ENCODE measurements at regions not wholly inside any gene's neighbourhood (a gene's known extent, or its start where the extent isn't known, plus 50 kb on each side); places are given as distances from the start of the nearest gene placed in this dataset.

DNA sequence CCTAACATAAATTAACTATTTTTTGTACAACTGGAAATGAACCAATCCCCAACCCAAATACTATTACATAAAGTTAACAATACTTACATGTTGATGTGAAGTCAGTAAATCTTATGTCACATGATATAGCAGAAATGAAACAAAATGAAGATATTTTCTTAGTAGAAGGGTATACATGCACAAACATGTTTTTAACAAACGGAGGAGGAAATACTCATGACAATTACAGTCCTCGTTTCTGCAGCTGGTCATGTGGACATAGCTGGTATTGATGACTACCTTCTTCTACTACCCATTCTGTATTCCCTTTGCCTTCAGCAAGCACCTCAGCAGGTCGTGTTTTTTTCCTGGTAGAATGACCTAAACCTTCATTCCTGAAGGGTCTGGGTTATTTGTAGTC, 252.3 kb downstream of the HTR7 start:
- TF ChIP-seq EGR1 (IDR thresholded peaks at IDR 0.05; ENCODE audit: low read depth in 2 of 2), result no peak
- no peak for TF ChIP-seq TAF1 (conservative IDR thresholded peaks at IDR 0.05)
- TF ChIP-seq, protein P1, sequence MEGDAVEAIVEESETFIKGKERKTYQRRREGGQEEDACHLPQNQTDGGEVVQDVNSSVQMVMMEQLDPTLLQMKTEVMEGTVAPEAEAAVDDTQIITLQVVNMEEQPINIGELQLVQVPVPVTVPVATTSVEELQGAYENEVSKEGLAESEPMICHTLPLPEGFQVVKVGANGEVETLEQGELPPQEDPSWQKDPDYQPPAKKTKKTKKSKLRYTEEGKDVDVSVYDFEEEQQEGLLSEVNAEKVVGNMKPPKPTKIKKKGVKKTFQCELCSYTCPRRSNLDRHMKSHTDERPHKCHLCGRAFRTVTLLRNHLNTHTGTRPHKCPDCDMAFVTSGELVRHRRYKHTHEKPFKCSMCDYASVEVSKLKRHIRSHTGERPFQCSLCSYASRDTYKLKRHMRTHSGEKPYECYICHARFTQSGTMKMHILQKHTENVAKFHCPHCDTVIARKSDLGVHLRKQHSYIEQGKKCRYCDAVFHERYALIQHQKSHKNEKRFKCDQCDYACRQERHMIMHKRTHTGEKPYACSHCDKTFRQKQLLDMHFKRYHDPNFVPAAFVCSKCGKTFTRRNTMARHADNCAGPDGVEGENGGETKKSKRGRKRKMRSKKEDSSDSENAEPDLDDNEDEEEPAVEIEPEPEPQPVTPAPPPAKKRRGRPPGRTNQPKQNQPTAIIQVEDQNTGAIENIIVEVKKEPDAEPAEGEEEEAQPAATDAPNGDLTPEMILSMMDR (IDR thresholded peaks at IDR 0.05; ENCODE audit: low read depth, low read length, missing input control), result no peak
- TF ChIP-seq SP1 (IDR thresholded peaks at IDR 0.05), result no peak
- TF ChIP-seq, protein P2, sequence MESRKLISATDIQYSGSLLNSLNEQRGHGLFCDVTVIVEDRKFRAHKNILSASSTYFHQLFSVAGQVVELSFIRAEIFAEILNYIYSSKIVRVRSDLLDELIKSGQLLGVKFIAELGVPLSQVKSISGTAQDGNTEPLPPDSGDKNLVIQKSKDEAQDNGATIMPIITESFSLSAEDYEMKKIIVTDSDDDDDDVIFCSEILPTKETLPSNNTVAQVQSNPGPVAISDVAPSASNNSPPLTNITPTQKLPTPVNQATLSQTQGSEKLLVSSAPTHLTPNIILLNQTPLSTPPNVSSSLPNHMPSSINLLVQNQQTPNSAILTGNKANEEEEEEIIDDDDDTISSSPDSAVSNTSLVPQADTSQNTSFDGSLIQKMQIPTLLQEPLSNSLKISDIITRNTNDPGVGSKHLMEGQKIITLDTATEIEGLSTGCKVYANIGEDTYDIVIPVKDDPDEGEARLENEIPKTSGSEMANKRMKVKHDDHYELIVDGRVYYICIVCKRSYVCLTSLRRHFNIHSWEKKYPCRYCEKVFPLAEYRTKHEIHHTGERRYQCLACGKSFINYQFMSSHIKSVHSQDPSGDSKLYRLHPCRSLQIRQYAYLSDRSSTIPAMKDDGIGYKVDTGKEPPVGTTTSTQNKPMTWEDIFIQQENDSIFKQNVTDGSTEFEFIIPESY (IDR thresholded peaks at IDR 0.05), result no peak
- TF ChIP-seq RAD21 (IDR thresholded peaks at IDR 0.05), result no peak
- no peak for TF ChIP-seq HNF4G (IDR thresholded peaks at IDR 0.05)
- no peak for TF ChIP-seq YY1 (IDR thresholded peaks at IDR 0.05)
- TF ChIP-seq HNF4A (conservative IDR thresholded peaks at IDR 0.05), result no peak
- TF ChIP-seq GABPA (IDR thresholded peaks at IDR 0.05 in 1 of 2, conservative IDR thresholded peaks at IDR 0.05 in 1 of 2), result no peak
- TF ChIP-seq, protein P3, sequence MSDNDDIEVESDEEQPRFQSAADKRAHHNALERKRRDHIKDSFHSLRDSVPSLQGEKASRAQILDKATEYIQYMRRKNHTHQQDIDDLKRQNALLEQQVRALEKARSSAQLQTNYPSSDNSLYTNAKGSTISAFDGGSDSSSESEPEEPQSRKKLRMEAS (IDR thresholded peaks at IDR 0.05), result no peak
- no peak for TF ChIP-seq JUND (IDR thresholded peaks at IDR 0.05)
- TF ChIP-seq, protein P4, sequence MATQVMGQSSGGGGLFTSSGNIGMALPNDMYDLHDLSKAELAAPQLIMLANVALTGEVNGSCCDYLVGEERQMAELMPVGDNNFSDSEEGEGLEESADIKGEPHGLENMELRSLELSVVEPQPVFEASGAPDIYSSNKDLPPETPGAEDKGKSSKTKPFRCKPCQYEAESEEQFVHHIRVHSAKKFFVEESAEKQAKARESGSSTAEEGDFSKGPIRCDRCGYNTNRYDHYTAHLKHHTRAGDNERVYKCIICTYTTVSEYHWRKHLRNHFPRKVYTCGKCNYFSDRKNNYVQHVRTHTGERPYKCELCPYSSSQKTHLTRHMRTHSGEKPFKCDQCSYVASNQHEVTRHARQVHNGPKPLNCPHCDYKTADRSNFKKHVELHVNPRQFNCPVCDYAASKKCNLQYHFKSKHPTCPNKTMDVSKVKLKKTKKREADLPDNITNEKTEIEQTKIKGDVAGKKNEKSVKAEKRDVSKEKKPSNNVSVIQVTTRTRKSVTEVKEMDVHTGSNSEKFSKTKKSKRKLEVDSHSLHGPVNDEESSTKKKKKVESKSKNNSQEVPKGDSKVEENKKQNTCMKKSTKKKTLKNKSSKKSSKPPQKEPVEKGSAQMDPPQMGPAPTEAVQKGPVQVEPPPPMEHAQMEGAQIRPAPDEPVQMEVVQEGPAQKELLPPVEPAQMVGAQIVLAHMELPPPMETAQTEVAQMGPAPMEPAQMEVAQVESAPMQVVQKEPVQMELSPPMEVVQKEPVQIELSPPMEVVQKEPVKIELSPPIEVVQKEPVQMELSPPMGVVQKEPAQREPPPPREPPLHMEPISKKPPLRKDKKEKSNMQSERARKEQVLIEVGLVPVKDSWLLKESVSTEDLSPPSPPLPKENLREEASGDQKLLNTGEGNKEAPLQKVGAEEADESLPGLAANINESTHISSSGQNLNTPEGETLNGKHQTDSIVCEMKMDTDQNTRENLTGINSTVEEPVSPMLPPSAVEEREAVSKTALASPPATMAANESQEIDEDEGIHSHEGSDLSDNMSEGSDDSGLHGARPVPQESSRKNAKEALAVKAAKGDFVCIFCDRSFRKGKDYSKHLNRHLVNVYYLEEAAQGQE (IDR thresholded peaks at IDR 0.05), result no peak
